ENCODE measurements at regions not wholly inside any gene's neighbourhood (a gene's known extent, or its start where the extent isn't known, plus 50 kb on each side); places are given as distances from the start of the nearest gene placed in this dataset.

- TF ChIP-seq EZH2 (IDR thresholded peaks at IDR 0.05): no peak
- no peak for TF ChIP-seq POLR2AphosphoS5 (IDR thresholded peaks at IDR 0.05; ENCODE audit: borderline replicate concordance, low read depth, low read length)
These were observed 1400.8 kb upstream of the DDX18 start for GRCh38 chr2:116413659-116414058.

Data from SK-N-MC (cell line).